ENCODE measurements at regions not wholly inside any gene's neighbourhood (a gene's known extent, or its start where the extent isn't known, plus 50 kb on each side); places are given as distances from the start of the nearest gene placed in this dataset.

GRCh38 chr2:150850641-150851040 lies 363.2 kb upstream of the RND3 start:
- no peak for TF ChIP-seq GATA2 (IDR thresholded peaks at IDR 0.05; ENCODE audit: low read depth, low read length)
- no peak for TF ChIP-seq GATA3 (IDR thresholded peaks at IDR 0.05; ENCODE audit: low read depth, low read length)

Data from SH-SY5Y (cell line).